HG02885 (cell line): ENCODE measurements at regions not wholly inside any gene's neighbourhood (a gene's known extent, or its start where the extent isn't known, plus 50 kb on each side); places are given as distances from the start of the nearest gene placed in this dataset.

Experiments used
- ATAC-seq: cut with Tn5 transposase; IDR thresholded peaks from one replicate; pipeline ENCODE4 v1.9.1; 2021; ENCODE audit warnings: mild to moderate bottlenecking; ENCODE audit not compliant: unreplicated experiment, poor library complexity

DNA sequence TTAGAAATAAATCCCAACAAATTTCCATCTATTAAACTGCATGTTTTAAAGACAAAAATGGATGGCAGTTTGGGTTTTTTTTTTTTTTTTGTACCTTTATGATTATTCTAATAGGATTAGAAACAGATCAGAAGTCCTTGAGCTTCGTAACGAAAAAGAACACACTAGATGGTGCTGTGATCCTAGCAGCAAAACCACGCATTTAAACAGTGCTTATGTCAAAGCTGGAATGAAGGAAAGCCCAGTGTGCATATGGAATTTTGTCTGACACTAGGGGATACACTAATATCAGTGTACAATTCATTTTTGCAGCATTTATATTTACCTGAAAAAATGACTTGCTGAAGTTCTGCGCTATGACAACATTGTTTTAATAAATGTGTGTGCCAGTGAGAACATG, 229.1 kb downstream of the VEGFC start:
- no peak for ATAC-seq

DNA sequence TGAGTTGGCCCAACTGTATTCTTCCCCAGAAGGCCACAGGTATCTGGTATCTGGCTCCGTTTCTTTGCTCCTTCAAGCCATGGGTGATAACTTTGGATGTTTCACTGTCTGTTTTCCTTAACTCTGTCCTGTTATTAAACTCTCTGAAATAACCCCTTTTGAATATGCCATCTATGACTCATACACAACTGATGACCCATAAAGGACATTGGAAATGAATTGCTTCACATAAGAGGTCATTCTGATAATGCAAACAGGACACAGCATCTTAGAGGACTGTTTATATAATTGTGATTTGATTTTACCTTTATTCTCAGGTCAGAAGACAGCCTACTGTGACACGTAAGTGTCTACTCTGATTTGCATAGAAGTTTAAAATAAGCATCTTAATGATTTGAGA, 227.7 kb downstream of the VEGFC start:
- ATAC-seq, result no peak

DNA sequence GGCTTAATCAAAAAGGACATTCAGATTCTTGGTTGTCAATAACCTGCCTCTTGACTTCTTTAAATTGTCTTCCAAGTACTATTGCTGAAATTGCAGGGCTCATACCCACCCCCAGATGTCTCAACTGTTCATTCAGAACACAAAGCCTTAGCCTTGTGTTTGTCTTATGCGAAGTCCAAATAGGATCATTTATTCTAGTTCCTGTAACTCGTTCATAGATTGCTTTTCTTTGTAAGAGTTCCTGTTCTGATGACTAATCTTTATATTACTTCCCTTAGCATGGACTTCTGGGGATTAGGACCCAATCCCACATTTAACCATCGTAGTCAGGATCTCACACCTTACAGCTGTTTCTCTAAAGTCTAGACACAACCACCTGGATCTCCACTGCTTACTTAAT, 226.0 kb downstream of the VEGFC start:
- ATAC-seq, result no peak

DNA sequence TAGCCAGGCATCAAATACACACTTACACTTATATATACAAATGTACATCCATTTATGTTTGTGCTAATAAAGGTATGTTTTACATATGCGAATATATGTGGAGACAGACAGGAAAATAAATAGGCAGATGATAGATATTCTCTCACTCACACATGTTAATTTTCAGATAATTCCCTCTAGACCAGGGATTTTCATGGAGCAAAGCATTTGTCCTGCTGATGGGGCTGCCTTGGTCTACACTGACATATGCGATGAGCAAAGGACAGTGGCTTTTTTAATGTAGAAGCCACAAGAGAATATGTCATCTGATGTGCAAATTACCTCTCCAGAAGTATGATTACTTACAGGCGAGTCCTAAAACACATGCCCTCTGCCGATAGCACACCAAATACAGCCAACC, 224.5 kb downstream of the VEGFC start:
- no peak for ATAC-seq

DNA sequence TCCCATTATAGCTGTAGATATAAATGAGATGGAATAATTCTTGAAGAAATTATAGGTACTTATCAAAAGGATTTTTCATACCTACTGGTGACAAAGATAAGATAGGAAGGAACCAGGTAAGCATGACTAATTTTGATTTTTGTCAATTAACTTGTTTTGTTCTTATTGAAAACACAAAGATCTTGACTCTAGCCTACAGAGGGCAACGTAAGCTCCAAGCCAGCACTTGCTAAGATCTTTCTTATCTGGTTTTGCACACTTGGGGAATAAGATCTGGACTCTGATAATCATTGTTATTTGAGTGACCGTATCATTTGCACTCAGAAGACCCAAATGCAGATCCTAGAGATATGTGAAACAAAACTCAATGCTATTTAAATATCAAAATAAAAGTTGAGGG, 223.4 kb downstream of the VEGFC start:
- no peak for ATAC-seq

DNA sequence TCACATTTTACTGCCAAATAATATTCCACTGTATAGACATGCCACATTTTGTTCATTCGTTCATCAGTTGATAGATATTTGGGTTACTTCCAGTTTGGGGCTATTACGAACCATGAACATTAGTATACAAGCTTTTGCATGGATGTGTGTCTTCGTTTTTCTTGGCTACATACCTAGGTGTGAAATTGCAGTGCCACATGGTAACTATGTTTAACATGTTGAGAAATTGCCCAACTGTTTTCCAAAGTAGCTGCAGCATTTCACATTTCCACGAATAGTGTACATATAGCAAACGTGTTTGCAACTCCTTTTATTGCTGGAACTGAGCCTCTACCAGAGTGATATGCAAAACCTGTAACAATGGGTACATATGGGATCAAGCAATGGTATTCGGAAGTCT, 221.5 kb downstream of the VEGFC start:
- ATAC-seq, result no peak

DNA sequence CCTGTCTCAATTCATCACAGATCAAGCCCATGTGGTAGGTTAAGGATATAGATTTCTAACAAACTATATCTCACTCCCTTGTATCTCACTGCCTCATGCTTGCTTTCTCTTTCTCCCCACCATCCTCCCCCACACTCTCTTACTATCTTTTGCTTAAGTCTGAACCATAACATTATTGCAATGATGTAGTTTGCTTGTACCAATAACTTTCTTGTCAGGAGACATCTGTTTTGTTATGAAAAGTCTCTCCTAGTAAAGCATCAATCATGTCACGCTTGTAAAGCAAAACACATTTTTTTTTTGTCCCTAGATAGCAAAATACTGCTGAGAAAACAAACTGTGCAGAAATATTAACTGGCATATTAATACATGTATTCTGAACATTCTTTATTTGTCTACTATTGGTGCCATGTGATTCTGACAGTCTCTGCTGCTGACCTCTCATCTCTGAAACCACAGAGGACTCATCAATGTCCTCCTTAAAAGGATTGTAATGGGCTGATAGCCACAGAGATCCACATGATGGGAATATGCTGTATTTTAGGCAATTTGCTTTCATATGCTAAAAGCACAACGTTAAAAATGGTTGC, 217.5 kb downstream of the VEGFC start:
- ATAC-seq, result no peak

DNA sequence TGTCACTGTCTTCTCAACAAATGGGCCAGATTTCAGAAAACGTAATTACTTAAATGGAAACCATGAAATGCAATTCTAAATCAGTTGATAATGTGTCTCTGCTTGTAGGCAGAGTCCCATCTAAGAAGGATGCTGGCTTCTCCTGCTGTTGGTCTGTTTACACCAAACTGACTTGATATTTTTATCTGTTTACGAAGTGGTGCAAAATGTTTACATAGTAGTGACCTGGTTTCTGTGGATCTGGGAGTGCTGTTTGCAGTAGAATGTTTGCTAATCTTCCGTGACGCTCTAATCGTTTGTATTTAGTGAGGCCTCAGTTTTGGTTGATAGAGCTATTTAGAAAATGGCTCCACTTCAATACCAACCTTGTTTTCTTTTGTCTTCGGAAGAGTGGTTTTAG, 213.5 kb downstream of the VEGFC start:
- no peak for ATAC-seq

DNA sequence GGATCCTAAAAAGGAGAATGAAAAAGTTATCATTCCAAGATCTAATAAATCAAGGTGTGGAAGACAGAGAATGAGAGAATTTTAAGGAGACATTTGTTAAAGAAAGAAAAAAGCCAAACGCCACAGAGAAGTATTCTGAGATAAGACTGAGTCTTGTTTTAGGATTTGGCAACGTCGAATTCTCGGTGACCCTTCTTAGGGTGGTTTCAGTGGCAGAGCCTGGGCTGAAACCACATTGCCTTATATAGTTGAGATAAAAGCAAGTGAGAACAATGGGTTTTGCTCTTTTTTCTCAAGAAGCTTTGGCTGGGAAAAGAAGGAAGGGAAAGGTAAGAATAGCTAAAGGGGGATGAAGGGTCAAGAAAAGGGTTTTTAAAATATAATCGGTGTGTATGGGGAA, 209.4 kb downstream of the VEGFC start:
- no peak for ATAC-seq

DNA sequence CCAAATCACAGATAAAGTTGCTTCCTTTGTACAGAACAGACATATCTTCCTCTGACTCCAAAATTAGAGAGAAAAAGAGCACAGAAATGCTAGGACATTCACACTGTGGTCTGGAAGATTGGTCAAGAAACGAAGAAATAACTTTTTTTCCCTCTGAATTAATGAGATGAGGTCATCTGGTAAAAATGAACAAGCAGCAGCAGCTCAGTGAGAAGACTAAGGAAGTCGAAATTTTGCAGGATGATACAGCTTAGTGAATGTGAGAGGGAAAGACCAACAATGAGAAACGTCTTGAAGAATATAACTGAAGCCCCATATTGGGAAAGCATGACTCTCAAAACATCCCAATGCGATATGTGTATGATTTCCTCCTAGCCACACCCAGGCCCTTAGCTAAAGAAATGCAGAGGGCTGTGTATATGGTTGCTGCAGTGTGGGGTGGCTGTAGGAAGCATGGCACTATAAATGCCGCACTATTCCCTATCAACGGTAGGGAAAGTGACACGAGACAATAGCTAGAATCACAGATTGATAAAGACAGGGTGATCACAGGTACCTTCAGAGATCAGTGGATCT, 208.6 kb downstream of the VEGFC start:
- ATAC-seq, result no peak

DNA sequence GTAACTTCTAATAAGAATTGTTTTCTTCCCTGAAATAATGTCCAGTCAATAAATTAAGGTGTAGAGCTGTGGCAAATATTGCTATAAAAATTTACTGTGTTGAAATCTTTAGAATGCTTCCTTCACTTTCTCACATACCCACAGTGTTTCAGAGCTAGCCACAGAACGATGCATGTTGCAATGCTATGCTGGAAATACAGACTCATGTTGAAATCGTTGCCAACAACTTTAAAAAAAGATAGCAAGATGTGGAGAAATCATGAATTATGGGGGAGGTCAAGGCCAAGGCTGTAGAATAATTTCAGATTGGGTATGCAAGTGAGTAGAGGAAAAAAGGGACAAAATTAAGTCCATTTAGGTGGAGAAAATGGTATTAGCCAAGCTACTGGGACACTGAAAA, 204.8 kb downstream of the VEGFC start:
- ATAC-seq, result no peak

DNA sequence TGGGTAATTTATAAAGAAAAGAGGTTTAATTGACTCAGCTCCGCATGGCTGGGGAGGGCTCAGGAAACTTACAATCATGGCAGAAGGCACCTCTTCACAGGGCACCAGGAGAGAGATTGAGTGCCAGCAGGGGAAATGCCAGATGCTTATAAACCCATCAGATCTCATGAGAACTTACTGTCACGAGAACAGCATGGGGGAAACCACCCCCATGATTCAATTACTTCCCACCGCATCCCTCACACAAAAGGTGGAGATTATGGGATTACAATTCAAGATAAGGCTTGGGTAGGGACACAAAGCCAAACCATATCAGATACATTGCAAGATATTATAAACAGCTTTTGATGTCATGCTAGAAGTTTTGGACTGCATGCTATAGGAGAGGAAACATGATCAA, 204.3 kb downstream of the VEGFC start:
- ATAC-seq, result no peak

DNA sequence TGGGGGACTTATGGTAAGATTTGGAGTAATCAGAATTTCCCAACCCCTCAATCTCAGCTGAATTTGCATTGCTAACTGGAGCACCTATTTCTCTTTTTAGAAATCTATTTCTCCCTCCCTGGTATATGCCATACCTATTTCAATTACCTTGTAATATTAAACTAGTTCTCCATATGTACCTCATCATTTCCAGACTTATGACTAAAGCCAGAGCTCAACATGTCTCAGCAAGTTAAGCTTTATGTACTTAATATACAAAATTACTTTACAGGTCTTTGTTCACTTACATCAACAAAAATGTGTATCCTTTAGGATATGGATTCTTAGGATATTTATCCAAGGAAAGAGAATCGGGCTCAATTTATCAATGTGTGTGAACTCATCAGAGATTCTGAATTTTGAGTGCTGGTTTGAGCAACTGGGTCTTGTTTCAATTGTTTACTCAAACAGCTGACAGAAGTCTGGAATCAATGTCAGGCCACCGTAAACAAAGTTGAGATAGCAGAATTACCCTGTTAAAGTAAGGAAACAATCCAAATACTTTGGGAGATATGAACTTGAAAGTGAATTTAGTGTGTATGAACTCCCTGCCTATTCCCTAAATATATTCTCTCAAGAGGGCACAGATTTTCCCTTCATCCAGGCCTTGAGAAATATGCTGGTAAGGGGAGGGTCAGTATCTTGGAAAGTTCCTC, 199.6 kb downstream of the VEGFC start:
- no peak for ATAC-seq

DNA sequence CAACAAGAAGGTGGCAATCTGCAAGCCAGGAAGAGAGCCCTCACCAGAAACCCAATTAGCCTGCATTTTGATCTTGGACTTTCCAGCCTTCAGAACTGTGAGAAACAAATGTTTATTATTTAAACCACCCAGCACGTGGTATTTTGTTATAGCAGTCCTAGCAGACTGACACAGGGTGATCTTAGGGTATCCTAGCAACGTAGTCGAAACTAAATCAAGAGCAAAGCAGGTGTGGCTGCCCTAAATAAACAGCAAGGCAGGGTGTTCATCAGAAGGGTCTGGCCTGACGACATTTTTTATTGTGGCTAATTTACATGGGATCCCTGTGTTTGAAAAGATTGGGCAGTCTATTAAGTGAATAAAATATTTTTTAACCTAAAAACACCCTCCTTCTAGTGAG, 198.8 kb downstream of the VEGFC start:
- ATAC-seq, result no peak

DNA sequence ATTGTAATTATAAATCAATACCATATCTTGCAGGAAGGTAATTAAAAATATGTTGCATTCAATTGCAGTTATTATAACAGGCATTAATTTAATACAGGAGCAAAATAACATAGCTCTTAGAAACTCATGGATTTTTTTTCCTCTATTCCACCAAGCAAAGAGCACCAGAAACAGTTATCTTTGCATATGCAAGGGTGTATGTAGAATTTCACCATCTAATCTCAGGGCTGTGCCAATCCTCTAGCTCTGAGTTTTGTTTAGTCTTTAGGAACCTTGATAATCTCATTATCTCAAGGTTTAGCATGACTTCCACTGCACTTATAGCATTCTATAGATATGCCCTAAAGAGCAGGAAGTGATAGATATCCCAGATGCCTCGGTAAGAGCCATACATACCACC, 197.5 kb downstream of the VEGFC start:
- no peak for ATAC-seq

DNA sequence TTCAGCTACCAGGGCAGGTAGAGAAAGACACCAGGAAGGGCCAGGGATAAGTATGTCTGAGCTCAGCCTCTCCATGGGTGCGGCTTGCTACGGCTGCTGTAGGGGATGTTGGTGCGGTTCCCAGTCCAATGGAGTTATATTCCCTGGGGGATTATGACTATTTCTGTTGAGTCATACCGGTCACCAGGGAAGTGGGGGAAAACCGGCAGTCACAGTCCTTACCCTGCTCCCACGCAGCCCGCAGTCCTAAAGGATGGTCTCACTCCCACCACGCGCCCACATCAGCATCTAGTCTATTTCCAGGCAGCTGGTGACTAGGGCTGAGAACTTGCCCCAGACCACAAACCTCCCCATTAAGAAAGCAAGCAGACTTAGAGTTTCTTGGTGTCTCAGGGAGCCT, 191.6 kb downstream of the VEGFC start:
- no peak for ATAC-seq

DNA sequence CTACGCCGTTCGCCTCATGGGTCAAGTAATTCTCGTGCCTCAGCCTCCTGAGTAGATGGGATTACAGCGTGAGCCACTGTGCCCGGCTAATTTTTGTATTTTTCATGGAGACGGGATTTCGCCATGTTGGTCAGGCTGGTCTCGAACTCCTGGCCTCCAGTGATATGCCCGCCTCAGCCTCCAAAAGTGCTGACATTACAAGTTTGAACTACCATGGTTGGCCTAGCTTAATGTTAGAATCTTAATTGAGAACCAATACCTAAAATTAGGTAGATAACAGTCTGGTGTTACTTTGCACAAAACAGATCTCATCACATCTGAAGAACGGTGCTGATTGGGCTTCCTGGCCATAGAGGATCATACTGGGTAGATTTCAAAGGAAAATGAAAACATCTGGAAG, 184.9 kb downstream of the VEGFC start:
- no peak for ATAC-seq

DNA sequence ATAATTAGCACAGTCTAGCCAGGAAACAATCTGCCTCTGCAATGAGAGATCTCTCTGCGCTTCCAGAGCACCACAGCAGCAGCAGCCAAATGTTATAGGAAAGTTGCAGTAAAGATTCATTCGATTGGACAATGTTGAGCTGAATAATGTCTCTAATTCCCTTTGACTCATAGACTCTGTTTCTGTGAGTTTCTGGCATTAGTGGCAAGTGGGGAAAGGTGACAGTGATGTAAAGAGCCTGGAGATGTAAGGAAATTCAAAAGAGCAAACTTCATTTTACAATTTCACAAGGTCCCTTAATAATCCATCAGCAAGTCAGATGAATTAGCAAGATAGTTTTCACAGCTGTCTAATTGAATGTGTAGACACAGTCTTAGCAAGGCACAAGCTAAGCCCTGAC, 184.4 kb downstream of the VEGFC start:
- no peak for ATAC-seq

DNA sequence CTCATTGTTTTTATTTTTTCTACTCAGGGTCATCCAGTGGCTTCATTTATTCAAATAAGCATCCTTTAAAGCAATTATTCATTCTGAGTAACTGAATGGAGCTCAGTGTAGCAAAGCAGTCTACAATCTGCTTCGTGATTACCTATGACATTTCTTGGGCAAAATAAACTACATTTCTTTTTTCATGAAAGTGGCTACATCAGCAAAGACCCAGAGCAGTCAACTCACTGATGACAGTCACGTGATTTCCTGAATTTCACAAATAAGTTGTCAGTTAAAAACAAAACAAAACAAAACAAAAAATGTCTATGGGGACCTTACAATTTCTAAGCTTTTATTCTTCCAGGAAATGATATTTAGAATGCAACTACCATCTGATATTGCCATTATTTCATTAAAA, 182.1 kb downstream of the VEGFC start:
- ATAC-seq, result no peak

DNA sequence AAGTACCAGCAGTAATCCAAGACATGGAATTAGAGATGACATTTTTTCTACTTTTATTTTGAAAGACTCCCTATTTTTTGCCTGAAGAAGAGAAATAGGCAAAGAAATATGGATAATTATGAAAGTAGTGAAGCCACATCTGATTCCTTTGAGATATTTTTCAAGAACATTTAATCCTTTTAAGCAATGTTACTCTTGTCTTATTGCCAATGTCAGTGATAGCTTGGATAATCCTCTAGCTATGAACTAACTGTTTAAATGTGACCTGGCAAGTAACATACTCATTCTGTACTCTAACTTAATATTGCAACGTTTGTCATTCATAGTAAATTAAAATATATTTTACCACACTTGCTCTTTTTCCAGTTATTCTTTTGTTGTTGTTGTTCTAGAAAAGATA, 181.3 kb downstream of the VEGFC start:
- no peak for ATAC-seq

DNA sequence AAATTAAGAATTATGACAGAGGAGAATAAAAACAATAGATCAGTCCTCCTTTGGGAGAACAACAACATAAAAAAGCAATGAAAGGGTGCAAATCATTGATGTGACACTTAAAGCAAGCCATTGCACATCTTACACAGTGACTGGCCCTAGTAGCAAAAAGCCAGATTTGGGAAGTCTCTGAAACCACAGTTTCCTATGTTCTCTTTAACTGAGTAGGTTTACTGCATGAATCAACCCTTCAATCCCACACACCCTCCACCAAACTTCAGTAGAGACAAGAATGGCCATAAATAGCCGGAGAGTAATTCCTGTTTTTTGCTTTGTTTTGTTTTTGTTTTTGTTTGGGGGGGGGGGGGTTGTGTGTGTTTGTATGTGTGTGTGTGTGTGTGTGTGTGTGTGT, 180.8 kb downstream of the VEGFC start:
- no peak for ATAC-seq

DNA sequence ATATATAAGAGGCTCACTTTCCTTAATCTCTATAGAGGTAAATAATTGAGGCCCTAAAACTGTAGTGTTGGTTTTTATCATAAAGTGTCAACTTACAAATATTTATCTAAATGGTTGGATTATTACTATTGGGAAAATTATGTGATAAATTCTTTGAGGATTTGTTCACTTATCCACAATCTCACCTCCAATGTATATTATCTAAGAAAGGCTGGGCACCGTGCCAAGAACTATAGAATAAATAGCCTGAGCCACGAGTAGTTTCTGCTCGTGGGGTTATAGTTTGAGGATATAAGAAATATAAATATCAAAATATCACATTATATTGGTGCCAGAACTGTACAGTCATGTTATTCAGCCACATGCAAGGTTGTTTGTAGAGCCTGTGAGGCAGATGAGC, 177.9 kb downstream of the VEGFC start:
- ATAC-seq, result no peak
